ENCODE measurements at regions not wholly inside any gene's neighbourhood (a gene's known extent, or its start where the extent isn't known, plus 50 kb on each side); places are given as distances from the start of the nearest gene placed in this dataset.

DNA sequence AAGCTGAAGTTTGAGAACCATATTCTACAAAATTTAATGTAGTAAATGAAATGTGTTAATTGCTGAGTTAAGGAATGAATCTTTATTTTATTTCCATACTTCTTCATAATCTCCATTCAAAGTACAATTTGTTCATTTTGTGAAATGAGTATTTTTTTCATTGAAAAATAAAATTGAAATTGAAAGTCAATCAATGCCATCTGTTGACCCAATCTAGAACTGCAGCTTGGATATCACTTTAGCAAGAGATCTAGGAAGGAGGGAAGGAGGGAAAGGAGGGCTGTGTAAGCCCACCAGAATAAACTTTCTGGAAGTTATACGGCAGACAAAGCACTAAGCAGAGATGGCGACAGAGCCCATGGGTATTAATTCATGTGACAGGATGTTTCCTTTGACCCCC is 128.4 kb downstream of the ZMAT1 start:
- TF ChIP-seq, protein P1, sequence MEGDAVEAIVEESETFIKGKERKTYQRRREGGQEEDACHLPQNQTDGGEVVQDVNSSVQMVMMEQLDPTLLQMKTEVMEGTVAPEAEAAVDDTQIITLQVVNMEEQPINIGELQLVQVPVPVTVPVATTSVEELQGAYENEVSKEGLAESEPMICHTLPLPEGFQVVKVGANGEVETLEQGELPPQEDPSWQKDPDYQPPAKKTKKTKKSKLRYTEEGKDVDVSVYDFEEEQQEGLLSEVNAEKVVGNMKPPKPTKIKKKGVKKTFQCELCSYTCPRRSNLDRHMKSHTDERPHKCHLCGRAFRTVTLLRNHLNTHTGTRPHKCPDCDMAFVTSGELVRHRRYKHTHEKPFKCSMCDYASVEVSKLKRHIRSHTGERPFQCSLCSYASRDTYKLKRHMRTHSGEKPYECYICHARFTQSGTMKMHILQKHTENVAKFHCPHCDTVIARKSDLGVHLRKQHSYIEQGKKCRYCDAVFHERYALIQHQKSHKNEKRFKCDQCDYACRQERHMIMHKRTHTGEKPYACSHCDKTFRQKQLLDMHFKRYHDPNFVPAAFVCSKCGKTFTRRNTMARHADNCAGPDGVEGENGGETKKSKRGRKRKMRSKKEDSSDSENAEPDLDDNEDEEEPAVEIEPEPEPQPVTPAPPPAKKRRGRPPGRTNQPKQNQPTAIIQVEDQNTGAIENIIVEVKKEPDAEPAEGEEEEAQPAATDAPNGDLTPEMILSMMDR (IDR thresholded peaks at IDR 0.05) = no peak
- no peak for TF ChIP-seq ZNF317 (CRISPR knock-in tag; IDR thresholded peaks at IDR 0.05; ENCODE audit: borderline replicate concordance, low read depth)
- TF ChIP-seq, protein P2, sequence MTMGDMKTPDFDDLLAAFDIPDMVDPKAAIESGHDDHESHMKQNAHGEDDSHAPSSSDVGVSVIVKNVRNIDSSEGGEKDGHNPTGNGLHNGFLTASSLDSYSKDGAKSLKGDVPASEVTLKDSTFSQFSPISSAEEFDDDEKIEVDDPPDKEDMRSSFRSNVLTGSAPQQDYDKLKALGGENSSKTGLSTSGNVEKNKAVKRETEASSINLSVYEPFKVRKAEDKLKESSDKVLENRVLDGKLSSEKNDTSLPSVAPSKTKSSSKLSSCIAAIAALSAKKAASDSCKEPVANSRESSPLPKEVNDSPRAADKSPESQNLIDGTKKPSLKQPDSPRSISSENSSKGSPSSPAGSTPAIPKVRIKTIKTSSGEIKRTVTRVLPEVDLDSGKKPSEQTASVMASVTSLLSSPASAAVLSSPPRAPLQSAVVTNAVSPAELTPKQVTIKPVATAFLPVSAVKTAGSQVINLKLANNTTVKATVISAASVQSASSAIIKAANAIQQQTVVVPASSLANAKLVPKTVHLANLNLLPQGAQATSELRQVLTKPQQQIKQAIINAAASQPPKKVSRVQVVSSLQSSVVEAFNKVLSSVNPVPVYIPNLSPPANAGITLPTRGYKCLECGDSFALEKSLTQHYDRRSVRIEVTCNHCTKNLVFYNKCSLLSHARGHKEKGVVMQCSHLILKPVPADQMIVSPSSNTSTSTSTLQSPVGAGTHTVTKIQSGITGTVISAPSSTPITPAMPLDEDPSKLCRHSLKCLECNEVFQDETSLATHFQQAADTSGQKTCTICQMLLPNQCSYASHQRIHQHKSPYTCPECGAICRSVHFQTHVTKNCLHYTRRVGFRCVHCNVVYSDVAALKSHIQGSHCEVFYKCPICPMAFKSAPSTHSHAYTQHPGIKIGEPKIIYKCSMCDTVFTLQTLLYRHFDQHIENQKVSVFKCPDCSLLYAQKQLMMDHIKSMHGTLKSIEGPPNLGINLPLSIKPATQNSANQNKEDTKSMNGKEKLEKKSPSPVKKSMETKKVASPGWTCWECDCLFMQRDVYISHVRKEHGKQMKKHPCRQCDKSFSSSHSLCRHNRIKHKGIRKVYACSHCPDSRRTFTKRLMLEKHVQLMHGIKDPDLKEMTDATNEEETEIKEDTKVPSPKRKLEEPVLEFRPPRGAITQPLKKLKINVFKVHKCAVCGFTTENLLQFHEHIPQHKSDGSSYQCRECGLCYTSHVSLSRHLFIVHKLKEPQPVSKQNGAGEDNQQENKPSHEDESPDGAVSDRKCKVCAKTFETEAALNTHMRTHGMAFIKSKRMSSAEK (CRISPR knock-in tag; IDR thresholded peaks at IDR 0.05; ENCODE audit: borderline replicate concordance) = no peak
- no peak for TF ChIP-seq ETV6 (CRISPR knock-in tag; IDR thresholded peaks at IDR 0.05)
- TF ChIP-seq, protein P3, sequence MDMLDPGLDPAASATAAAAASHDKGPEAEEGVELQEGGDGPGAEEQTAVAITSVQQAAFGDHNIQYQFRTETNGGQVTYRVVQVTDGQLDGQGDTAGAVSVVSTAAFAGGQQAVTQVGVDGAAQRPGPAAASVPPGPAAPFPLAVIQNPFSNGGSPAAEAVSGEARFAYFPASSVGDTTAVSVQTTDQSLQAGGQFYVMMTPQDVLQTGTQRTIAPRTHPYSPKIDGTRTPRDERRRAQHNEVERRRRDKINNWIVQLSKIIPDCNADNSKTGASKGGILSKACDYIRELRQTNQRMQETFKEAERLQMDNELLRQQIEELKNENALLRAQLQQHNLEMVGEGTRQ (CRISPR knock-in tag; IDR thresholded peaks at IDR 0.05) = no peak
- TF ChIP-seq NFYB (CRISPR knock-in tag; conservative IDR thresholded peaks at IDR 0.05; ENCODE audit: low read depth) = no peak
- TF ChIP-seq, protein P4, sequence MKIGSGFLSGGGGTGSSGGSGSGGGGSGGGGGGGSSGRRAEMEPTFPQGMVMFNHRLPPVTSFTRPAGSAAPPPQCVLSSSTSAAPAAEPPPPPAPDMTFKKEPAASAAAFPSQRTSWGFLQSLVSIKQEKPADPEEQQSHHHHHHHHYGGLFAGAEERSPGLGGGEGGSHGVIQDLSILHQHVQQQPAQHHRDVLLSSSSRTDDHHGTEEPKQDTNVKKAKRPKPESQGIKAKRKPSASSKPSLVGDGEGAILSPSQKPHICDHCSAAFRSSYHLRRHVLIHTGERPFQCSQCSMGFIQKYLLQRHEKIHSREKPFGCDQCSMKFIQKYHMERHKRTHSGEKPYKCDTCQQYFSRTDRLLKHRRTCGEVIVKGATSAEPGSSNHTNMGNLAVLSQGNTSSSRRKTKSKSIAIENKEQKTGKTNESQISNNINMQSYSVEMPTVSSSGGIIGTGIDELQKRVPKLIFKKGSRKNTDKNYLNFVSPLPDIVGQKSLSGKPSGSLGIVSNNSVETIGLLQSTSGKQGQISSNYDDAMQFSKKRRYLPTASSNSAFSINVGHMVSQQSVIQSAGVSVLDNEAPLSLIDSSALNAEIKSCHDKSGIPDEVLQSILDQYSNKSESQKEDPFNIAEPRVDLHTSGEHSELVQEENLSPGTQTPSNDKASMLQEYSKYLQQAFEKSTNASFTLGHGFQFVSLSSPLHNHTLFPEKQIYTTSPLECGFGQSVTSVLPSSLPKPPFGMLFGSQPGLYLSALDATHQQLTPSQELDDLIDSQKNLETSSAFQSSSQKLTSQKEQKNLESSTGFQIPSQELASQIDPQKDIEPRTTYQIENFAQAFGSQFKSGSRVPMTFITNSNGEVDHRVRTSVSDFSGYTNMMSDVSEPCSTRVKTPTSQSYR (CRISPR knock-in tag; IDR thresholded peaks at IDR 0.05) = no peak
- TF ChIP-seq, protein P5, sequence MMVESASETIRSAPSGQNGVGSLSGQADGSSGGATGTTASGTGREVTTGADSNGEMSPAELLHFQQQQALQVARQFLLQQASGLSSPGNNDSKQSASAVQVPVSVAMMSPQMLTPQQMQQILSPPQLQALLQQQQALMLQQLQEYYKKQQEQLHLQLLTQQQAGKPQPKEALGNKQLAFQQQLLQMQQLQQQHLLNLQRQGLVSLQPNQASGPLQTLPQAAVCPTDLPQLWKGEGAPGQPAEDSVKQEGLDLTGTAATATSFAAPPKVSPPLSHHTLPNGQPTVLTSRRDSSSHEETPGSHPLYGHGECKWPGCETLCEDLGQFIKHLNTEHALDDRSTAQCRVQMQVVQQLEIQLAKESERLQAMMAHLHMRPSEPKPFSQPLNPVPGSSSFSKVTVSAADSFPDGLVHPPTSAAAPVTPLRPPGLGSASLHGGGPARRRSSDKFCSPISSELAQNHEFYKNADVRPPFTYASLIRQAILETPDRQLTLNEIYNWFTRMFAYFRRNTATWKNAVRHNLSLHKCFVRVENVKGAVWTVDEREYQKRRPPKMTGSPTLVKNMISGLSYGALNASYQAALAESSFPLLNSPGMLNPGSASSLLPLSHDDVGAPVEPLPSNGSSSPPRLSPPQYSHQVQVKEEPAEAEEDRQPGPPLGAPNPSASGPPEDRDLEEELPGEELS (CRISPR knock-in tag; IDR thresholded peaks at IDR 0.05) = no peak
- TF ChIP-seq FOXJ3 (CRISPR knock-in tag; IDR thresholded peaks at IDR 0.05; ENCODE audit: borderline replicate concordance) = no peak
- TF ChIP-seq CBFB (CRISPR knock-in tag; IDR thresholded peaks at IDR 0.05; ENCODE audit: low read depth) = no peak
- TF ChIP-seq, protein P6, sequence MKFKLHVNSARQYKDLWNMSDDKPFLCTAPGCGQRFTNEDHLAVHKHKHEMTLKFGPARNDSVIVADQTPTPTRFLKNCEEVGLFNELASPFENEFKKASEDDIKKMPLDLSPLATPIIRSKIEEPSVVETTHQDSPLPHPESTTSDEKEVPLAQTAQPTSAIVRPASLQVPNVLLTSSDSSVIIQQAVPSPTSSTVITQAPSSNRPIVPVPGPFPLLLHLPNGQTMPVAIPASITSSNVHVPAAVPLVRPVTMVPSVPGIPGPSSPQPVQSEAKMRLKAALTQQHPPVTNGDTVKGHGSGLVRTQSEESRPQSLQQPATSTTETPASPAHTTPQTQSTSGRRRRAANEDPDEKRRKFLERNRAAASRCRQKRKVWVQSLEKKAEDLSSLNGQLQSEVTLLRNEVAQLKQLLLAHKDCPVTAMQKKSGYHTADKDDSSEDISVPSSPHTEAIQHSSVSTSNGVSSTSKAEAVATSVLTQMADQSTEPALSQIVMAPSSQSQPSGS (CRISPR knock-in tag; IDR thresholded peaks at IDR 0.05; ENCODE audit: borderline replicate concordance, low read depth) = no peak
- TF ChIP-seq, protein P7, sequence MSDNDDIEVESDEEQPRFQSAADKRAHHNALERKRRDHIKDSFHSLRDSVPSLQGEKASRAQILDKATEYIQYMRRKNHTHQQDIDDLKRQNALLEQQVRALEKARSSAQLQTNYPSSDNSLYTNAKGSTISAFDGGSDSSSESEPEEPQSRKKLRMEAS (CRISPR knock-in tag; IDR thresholded peaks at IDR 0.05) = no peak
- TF ChIP-seq ZNF263 (CRISPR knock-in tag; IDR thresholded peaks at IDR 0.05; ENCODE audit: low read depth) = no peak
